A673 (cell line): ENCODE measurements at regions not wholly inside any gene's neighbourhood (a gene's known extent, or its start where the extent isn't known, plus 50 kb on each side); places are given as distances from the start of the nearest gene placed in this dataset.

Experiments
- BruUV-seq: library from RNA; stranded (reverse); fragments of 400-500 nt; replicated peaks from 2 replicates; lab custom pipeline; 2021; lab: Mats Ljungman, UMichigan
- CTCF ChIA-PET: fragments of 300-600 bp; sonication (Branson Sonifier 250); formaldehyde crosslinking; loops from one replicate; lab custom pipeline; 2022; ENCODE audit warnings: antibody characterized with exemption; lab: Charles Lee
- POLR2A ChIA-PET: fragments of 300-600 bp; sonication (Branson Sonifier 250); formaldehyde crosslinking; loops from one replicate; lab custom pipeline; 2022; ENCODE audit warnings: antibody characterized with exemption; ENCODE audit not compliant: low non-redundant PET; lab: Charles Lee
- DNase-seq: peaks from one replicate; pipeline ENCODE4 v3.0.0-alpha.2; 2015; ENCODE audit warnings: low spot score
- H3K27ac ChIP-seq: fragments of 200-600 bp; sonication (generic); 2 replicates; pipeline ENCODE4 v1.5.1; 2016; ENCODE audit warnings: mixed run types, low read depth, mild to moderate bottlenecking, mixed read lengths, antibody characterized with exemption, low read length; ENCODE audit not compliant: poor library complexity, severe bottlenecking
- H3K27me3 ChIP-seq: fragments of 200-600 bp; sonication (generic); replicated peaks from 2 replicates; pipeline ENCODE4 v1.6.1; 2017; ENCODE audit warnings: mixed run types, low read depth, mild to moderate bottlenecking, mixed read lengths, antibody characterized with exemption, low read length; ENCODE audit not compliant: insufficient read depth, poor library complexity
- H3K36me3 ChIP-seq: fragments of 200-600 bp; sonication (generic); 2 replicates; pipeline ENCODE4 v1.6.1; 2016; ENCODE audit warnings: mixed run types, mild to moderate bottlenecking, mixed read lengths, antibody characterized with exemption, low read length; ENCODE audit not compliant: insufficient read depth, poor library complexity, severe bottlenecking
- H3K4me1 ChIP-seq: fragments of 200-600 bp; sonication (generic); 2 replicates; pipeline ENCODE4 v1.6.1; 2017; ENCODE audit warnings: mixed run types, mild to moderate bottlenecking, mixed read lengths, antibody characterized with exemption, low read length; ENCODE audit not compliant: insufficient read depth, poor library complexity, severe bottlenecking
- H3K4me3 ChIP-seq: fragments of 200-600 bp; sonication (generic); 2 replicates; pipeline ENCODE4 v1.5.1; 2016; ENCODE audit warnings: low read depth, mixed run types, mild to moderate bottlenecking, mixed read lengths, low read length; ENCODE audit not compliant: poor library complexity, severe bottlenecking
- H3K9me3 ChIP-seq: fragments of 200-600 bp; sonication (generic); 2 replicates; pipeline ENCODE4 v1.6.1; 2016; ENCODE audit warnings: mixed run types, low read depth, mild to moderate bottlenecking, mixed read lengths, antibody characterized with exemption, low read length; ENCODE audit not compliant: poor library complexity, severe bottlenecking
- CTCF ChIP-seq: fragments of 300-800, 200-600 bp; sonication (generic); conservative IDR thresholded peaks from 2 replicates; pipeline ENCODE4 v1.5.1; 2017; ENCODE audit warnings: low read depth, mild to moderate bottlenecking, antibody characterized with exemption, low read length, moderate library complexity, mixed read lengths
- EZH2 ChIP-seq: fragments of 200-600 bp; sonication (generic); IDR thresholded peaks from 2 replicates; pipeline ENCODE4 v1.6.1; 2017; ENCODE audit warnings: borderline replicate concordance, low read depth, mild to moderate bottlenecking, mixed read lengths, antibody characterized with exemption, low read length; ENCODE audit not compliant: poor library complexity, severe bottlenecking
- intact Hi-C: fragments of 100-400 bp; cut with micrococcal nuclease; formaldehyde crosslinking; loops from one replicate; pipeline ENCODE4 v1.10.0; 2022; ENCODE audit not compliant: unreplicated experiment

GRCh38 chr11:116698080-116698479, 74.7 kb downstream of the BUD13 start:
- Histone ChIP-seq H3K27me3 (peaks cover 12% of the 10 kb centered on the region), H3K4me3 (no peak overlapping the region), H3K4me1 (no peaks in the 10 kb centered on the region), H3K9me3 (no peaks in the 10 kb centered on the region), H3K36me3 (no peaks in the 10 kb centered on the region), H3K27ac (no peak overlapping the region)
- no peak for DNase-seq
- CTCF ChIA-PET, result no interaction called here
- intact Hi-C loops, result loop anchor here (5.0 kb wide), 1 partner anchor 481 kb away; no protein-coding TSS in a partner anchor
- TF ChIP-seq EZH2, result no peak
- no peak for TF ChIP-seq CTCF
- POLR2A ChIA-PET, result no interaction called here
- no TSS peak for BruUV-seq

GRCh38 chr11:116697639-116698038, 75.1 kb downstream of the BUD13 start:
- no peak overlapping the region for H3K4me3 ChIP-seq
- CTCF ChIA-PET, result no interaction called here
- no peak for DNase-seq
- no peak overlapping the region for H3K27ac ChIP-seq
- no TSS peak for BruUV-seq
- TF ChIP-seq CTCF, result no peak
- TF ChIP-seq EZH2, result no peak
- no peaks in the 10 kb centered on the region for H3K9me3 ChIP-seq
- POLR2A ChIA-PET, result no interaction called here
- H3K27me3 ChIP-seq, result peaks cover 12% of the 10 kb centered on the region
- H3K36me3 ChIP-seq, result no peaks in the 10 kb centered on the region
- intact Hi-C loops, result loop anchor here (5.0 kb wide), 1 partner anchor 480 kb away; no protein-coding TSS in a partner anchor
- no peaks in the 10 kb centered on the region for H3K4me1 ChIP-seq

GRCh38 chr11:116697011-116697410, 75.8 kb downstream of the BUD13 start:
- no peak for TF ChIP-seq CTCF
- TF ChIP-seq EZH2, result no peak
- CTCF ChIA-PET, result no interaction called here
- no peak overlapping the region for H3K27ac ChIP-seq
- no peak for DNase-seq
- H3K4me3 ChIP-seq, result no peak overlapping the region
- no peaks in the 10 kb centered on the region for H3K9me3 ChIP-seq
- H3K4me1 ChIP-seq, result no peaks in the 10 kb centered on the region
- H3K27me3 ChIP-seq, result peaks cover 12% of the 10 kb centered on the region
- no TSS peak for BruUV-seq
- intact Hi-C loops, result loop anchor here (5.0 kb wide), 1 partner anchor 480 kb away; no protein-coding TSS in a partner anchor
- POLR2A ChIA-PET, result no interaction called here
- no peaks in the 10 kb centered on the region for H3K36me3 ChIP-seq
